Stimulated activated CD8-positive, alpha-beta memory T cell treated with anti-CD3 and anti-CD28 coated beads, Interleukin-7, amount 100 ng/mL, for 24 hours (primary cell): ENCODE measurements at regions not wholly inside any gene's neighbourhood (a gene's known extent, or its start where the extent isn't known, plus 50 kb on each side); places are given as distances from the start of the nearest gene placed in this dataset.
"Not testable (repeated sequence)": the region's sequence is repeated elsewhere in the genome, so short reads cannot be mapped to it uniquely, and the experiment has no call there.

Source experiments
- DNase-seq: peaks from one replicate; pipeline ENCODE4 v3.0.0-alpha.2; 2020; ENCODE audit warnings: low read depth

DNA sequence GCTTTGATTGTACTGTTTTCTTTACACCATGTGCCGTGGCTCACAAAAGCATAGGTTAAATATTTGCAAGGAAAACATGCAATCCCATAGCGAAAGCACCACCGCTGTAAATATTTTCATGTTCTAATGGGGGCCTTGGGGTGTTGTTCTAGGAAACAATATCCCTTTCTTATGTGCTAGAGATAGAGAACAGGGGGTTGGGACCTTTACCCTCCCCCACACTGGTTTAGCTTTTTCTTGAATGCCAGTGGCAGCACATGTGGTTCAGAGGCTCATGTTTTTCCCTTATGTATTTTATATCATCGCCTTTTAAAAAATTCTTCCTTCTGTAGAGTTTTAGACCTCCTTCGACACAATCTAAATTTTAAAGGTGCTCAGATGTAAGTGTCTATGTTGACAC, 422.6 kb upstream of the TENM3 start:
- no peak for DNase-seq

DNA sequence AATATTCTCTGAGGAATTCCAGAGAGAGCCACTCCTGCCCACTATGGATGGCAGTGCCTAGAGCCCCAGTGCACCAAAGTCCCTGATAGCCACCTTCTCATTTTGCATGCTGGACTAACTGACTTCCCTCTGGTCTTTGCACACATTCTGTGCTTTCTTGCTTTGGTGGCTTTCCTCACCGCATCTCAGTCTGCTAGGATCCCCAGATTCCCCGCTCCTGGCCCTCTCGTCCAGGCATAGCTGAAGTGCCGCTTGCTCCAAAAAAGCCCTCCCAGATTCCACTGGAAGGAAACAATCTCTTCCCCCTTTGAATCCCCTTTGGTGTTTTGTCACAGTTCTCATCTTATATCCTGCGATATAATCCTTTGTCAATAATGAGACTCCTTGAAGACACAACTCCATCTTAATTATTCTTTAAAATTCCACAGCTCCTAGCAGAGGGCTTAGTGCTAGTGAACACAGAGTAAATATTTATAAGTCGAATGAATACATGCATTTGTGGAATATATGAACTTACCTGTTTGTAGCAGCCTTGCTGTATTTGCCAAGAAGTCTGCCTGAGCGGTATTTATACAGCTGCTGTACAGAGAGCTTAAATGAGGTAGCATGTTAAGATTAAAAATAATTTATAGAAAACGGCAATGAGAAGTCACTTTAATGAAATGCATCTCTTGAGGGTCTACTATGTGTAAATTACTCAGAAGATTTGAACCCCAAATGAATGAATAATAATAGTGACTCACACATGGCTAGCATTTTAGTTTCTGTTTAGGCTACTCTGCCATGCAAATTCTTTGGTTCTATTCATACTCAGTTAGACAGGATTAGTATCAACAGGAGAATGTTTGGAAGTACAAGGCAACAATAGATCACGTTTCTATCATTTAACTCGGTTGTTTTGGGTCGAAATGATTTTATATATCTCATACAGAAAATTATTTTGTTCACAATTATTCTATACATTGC, 421.9 kb upstream of the TENM3 start:
- no peak for DNase-seq

DNA sequence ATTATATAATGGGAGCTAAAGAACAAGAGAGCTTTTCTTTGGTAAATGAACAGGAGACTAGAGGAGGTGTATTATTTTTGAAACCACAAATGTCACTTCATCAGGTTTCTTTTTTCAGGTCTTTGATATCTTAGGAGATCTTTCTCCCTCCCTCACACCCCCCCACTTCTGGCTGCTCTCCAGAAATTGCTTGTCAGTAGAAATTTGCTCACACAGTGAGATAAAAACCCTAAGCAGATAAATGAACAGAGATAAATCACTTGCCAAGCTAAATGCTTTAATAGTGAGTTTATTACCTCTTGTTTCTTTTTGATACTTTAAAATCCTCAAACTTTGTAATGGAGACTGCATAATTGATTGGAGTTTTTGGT, 421.2 kb upstream of the TENM3 start:
- no peak for DNase-seq

DNA sequence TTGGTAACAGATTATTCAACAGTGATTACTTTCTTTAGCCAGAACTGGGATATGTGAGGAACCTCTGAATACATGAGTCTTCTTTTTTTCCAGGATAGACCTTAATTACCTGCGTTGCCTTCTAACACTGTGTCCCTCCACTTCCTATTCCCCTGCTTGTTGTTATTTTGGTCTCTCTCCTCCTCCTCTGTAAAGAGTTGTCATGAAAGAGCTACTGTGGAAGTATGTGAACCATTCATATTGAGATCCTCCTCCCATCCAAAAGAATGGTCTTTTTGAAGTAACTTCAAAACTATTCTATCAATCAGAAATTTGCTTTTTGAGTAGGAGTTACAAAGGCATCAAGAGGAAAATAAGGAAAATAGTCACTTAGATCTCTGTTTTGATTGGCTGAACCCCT, 420.0 kb upstream of the TENM3 start:
- DNase-seq = no peak

DNA sequence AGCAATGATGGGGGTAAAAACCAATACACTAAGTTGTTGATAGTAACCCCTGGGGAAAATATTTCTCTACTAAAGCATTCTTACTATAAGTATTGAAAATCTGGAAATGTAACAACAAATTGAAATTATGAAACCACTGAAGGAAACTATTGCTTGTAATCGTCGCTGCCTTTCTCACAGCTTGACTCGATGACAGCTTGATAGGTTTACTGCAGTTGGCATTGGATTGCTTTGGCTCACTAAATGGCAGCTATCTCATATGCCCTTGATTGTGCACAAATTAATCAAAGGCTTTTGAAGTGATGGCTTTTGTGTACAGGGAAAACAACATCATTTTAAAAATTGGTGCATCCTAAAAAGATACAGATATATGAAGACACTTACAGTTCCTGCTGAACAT, 419.6 kb upstream of the TENM3 start:
- no peak for DNase-seq

DNA sequence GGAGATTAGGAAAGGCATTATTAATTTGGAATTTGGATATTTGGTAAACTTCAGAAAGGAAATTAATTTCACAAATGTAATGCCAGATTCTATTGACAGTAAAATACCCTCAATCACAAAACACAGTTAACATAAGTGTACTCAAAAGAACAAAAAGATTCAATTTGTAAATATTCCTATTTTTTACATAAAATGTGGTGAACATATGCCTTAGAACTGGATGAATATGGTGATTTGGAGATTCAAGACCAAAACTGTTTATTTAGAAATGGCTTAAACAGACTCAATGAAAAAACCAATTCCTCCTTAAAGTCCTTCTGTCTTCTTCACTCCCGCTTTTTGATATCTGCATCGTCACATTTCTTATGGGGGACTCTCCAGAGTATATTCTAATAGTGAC, 417.6 kb upstream of the TENM3 start:
- no peak for DNase-seq

DNA sequence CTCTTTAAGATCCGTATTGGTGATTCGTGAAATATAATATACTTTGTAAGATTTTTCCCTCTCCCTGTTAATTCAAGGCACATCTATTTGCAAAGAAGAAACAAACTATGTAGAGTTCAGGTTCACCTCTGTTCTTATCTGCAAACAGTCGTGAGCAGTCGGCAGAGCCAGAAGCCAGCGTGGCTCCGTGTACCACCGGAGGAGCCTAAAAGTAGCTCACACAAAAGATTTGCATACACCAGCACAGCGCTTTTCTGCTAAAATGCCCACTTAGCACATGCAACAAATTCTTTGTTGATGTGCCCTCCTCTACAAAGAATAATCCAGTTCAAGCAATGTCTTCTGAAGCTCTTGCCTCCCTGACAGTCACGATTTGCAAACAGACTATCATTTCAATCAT, 416.0 kb upstream of the TENM3 start:
- DNase-seq = no peak

DNA sequence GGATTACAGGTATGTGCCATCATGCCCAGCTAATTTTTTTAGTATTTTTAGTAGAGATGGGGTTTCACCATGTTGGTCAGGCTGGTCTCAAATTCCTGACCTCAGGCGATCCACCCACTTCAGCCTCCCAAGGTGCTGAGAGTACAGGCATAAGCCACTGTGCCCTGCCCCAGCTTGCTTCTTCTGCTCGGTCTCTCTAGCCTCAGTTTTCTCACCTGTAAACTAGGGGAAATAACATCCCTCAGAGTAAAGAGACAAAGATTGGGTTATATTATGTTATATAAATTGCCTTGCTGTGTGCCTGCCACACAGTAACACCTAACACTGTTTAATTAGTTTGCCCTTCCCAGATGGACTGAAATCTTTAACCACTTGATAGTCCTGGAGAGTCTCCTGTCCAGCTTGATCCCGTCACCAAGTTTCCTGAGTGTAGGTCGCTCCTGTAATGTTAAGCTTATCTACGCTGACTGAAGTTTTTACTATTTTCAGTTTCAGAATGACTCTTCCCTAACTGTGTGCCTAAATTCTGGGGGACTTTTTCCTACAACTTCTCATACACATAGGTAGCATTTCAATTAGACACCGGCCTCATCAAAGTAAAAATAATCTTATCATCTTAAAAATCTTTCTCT, 412.7 kb upstream of the TENM3 start:
- no peak for DNase-seq

DNA sequence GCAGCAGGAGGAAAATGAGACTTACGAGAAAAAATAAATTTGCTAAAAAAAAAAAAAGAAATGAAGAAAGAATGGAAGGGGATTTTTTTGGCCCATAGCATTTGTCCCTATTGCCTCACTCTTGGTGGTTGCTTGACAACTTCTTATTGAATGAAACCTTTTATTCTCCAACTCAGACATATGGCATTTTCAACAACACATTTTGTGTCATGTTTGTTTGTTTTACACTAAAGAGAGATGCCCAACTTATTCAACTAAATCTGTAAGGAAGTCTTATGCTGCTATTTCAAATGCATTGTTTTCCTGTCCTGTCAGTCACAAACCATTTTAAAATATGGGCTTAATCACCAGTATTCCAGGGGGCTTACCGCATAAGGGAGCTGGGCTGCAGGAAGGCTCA, 409.1 kb upstream of the TENM3 start:
- no peak for DNase-seq

DNA sequence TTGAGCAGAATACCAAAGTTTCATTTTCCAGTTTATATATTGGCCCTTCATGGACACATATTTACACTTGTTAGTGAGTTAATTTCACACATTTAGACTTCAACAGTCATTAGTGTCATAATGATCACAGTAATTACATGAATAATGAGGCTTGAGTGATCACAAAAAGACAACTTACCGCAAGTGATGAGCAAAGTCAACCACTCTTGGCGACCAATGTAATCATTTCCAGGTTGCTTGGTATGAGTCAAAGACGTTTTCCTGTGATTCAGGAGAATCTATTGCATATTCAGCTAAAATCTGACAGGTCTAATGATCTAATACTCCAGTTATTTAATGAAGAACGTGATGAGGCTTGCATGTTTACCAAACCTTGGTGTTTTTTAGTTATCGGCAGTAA, 407.9 kb upstream of the TENM3 start:
- no peak for DNase-seq

DNA sequence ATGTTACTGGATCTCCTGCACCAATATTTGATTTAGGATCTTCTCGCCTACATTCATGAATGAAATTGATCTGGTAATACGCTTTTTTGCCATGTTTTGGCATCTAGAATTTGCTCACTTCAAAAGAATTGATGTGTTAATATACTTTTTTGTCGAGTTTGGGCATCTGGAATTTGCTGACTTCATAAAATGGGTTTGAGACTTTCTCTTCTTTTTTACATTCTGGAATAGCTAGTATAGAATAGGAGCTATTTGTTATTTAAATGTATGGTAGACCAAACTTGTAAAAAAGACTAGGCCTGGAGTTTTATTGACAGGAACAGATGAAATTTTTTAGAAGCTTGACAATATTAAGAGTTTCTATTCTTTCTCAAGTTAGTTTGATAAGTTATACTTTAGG, 404.9 kb upstream of the TENM3 start:
- no peak for DNase-seq

DNA sequence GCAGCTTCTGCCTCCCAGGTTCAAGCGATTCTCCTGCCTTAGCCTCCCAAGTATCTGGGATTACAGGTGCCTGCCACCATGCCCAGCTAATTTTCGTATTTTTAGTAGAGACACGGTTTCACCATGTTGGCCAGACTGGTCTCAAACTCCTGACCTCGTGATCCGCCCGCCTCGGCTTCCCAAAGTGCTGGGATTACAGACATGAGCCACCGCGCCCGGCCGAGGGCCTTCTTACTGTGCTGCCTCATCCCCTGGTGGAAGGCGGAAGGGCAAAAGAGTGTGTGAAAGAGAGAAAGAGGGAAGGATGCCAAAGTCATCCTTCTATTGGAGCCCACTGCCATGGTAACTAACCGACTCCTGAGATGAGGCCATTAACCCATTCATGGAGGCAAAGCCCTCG, 399.4 kb upstream of the TENM3 start:
- not testable (repeated sequence) for DNase-seq

DNA sequence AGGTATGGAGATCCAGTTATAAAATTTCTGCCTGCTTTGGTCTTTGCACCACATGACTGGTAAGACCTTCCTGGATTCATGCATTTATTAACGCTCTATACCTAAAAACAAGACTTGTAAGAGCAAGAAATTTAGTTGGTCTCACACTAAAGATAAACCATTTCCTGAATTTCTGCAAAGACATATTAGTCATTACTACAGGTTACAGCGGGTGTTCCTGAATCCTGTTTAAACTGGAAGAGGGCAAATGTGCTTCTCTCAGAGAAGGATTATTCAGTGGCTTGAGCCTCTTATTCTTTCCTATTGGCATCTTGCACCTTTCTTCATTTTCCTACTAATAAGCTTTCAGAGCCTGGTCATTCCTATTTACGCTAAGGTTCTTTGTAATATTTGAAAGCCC, 397.6 kb upstream of the TENM3 start:
- DNase-seq = no peak

DNA sequence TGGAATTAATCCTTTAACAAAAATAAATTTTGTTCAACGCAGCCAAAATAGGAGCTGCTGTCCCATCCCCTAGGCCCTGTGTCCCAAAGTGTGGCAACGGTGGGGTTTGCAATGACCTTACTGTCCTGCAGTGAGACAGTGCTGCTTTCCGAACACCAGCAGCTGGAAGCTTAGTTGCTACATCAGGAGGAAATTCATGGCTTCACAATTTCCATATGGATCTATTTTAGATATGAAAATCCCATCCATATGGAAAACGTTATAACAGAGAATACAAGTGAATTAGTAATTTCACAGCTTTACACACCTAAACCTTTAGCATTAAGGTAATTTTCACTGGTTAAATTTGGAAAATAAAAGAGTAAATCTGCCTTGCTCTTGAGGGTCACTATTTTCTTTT, 396.3 kb upstream of the TENM3 start:
- no peak for DNase-seq

DNA sequence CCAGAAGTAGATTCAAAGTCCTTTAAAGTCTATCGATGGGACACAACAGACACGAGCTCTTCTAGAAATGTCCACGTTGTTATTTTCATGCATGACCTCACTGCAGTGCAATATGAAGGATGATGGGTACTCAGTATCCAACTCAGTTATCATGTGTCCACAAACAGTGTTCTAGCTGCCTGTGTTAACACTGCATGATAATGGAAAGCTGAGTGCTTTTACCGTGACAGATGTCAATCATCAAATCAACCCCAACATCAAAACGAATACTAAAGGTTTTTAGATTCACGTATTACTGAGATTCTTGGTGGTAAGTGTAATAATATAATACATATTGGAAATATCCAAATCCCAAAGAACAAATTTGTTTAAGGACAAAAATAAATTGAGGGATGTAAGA, 394.8 kb upstream of the TENM3 start:
- no peak for DNase-seq

DNA sequence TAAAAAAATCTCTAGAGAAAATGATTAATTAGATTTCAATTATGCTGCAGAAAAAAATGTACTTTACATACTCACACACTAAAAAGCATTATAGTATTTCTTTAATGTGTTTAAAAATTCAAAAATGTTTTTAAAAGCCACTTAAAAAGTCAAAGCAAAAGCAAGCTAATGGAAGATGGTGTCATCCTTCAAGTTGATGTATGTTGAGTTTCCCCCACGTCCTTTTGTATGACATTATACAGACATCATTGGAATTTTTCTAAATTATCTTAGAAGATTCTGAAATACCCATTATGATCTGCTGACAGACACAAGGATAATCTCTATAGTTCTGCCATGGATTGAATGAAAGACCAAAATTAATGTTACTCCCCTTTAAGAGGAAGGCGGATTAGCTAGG, 393.7 kb upstream of the TENM3 start:
- no peak for DNase-seq

DNA sequence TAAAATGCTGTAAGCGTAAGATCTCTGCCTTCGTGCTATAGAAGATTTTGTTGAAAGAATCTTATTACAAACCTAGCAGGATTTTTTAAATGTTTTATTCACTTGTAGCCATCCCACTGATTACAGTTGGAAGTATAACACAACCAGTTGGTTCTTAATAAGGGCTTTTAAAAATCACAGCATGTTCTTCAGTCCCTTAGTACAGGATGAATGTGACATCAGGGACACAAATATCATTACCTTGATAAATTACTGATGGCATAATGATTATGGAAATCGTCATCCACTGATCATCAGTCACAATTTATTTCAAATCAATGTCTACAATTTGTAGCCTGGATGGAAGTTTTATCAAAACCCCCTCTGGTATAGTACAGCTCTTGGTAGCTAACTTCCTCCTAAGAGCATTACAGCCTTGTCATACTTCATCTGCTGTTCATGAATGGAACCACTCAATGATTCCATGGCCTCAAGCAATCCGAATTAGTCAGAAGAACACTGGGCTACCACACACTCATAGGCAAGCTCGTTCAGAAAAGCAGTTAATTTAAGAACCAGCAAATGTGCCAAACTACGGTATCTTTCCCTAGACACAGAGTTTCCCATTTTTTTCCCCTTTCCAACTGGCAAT, 389.2 kb upstream of the TENM3 start:
- DNase-seq = no peak

DNA sequence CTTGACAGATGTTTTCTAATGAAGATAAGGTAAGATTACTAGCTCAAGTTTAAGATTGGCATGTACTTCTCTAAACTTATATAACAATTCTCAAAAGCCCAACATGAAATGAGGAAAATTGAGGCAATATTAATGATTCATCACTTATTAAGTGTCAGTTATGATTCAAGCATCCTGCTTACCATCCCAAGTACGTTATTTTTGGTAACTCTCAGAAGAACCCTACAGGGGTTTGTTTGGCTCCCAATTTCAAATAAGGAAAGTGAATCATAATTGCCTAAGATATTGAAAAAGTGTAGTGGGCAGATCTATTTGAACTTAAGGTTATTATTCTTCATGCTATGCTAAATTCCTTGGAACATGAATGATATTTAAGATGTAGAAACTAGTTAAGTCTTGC, 387.9 kb upstream of the TENM3 start:
- DNase-seq = no peak

DNA sequence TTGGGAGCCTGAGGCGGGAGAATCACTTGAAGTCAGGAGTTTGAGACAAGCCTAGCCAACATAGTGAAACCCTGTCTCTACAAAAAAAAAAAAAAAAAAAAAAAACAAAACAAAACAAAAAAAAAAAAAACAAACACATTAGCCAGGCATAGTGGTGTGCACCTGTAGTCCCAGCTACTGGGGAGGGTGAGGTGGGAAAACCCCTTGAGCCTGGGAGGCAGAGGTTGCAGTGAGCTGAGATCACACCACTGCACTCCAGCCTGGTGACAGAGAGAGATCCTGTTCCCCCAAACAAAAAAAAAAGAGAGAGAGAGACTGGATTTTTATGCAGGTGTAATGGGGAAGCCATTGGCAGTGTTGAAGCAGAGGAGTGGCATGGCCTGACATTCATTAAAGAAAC, 385.7 kb upstream of the TENM3 start:
- DNase-seq = not testable (repeated sequence)

DNA sequence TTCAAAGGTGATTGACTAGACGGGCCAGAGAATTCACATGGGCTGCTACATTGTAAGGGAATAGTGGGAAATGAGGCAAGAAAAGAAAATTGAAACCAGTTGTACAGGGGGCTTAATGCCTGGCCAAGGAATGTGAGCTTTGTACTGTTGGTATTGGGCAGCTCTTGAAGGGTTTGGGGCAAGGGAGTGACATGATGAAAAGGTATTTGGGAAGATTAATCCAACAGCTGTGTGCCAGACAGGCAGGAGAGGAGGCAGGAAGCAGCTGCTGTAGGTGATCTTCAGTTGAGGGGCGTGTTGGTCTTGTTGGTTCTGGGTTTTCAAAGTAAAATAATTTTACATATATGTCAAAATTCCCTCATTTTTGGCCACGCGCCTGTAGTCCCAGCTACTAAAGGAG, 384.5 kb upstream of the TENM3 start:
- DNase-seq = no peak

DNA sequence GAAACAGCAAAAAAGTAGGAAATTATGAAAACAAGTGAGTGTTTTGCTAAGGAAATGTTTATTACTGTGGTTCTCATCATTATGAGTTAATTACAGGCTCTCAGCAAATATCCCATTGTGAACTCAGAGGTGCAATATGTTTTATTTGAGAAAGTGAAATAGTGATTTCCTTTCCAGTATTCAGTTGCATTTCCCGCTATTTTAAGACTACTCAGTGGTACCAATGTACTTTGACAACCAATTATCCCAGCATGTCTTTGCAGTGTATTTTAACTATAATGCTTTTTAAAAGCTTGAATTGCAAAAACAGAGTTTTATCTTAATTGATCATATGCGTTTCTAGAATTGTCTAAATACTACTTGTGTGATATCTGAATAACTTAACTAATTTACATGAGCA, 383.8 kb upstream of the TENM3 start:
- no peak for DNase-seq

DNA sequence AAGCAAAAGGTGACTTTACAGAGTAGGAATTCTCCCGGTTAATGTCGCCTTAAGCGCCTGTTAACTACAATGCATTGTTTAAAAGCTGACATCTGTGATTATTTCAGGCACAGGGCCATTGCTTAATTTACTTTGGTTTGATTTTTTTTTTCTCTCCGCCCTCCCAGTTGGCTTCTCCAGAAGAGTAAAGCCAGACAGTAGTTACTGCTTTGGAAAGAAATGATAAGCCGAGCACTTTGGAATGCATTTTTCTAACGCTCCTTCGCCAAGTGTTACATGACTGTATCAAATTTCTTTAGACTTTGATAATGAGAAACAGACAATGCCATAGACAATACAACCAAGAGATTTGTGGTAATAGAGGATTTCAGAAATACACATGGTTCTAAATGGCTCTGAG, 383.0 kb upstream of the TENM3 start:
- no peak for DNase-seq

DNA sequence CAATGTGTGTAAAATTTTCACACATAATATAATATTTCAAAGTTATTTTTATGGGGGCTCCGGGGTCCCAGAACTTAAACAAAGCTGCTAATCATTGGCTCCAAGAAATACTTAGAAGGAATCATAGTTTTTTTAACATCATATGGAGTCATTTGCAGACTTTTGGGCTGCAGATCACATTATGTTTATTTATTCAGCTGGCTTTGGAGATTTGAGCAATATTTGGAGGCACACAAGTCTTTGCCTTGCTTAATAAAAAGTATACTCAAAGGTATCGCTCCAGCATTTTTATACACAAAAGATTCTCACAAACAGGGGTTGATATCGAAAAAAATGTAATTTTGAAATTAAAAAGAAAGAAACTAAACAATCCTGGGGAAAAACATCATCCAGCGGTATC, 382.5 kb upstream of the TENM3 start:
- no peak for DNase-seq
